ENCODE measurements at regions not wholly inside any gene's neighbourhood (a gene's known extent, or its start where the extent isn't known, plus 50 kb on each side); places are given as distances from the start of the nearest gene placed in this dataset.

- Histone ChIP-seq H4K8ac (replicated peaks; ENCODE audit: insufficient read length, low read depth, low read length) (no peak overlapping the region), H3K27ac (ENCODE audit: insufficient read length, low read depth, low read length) (no peak overlapping the region), H2AFZ (ENCODE audit: low read length) (no peak overlapping the region), H3K79me2 (ENCODE audit: insufficient read depth, low read length) (no peaks in the 10 kb centered on the region), H2AK5ac (ENCODE audit: insufficient read length, low read length) (no peak overlapping the region), H3K4ac (ENCODE audit: low read depth, low read length) (no peak overlapping the region), H2BK15ac (ENCODE audit: low read depth, low read length) (no peak overlapping the region), H3K23me2 (ENCODE audit: insufficient read length, low read depth, low read length, poor library complexity, severe bottlenecking) (no peaks in the 10 kb centered on the region), H2BK120ac (ENCODE audit: low read depth, low read length, poor library complexity, severe bottlenecking) (no peak overlapping the region), H3K18ac (ENCODE audit: insufficient read length, low read depth, low read length) (no peak overlapping the region), H4K20me1 (ENCODE audit: control insufficient read depth, insufficient read depth, insufficient read length) (no peaks in the 10 kb centered on the region), H3K14ac (ENCODE audit: insufficient read depth, low read length) (no peak overlapping the region), H3K23ac (ENCODE audit: insufficient read length, low read depth, low read length) (no peak overlapping the region), H3K9ac (ENCODE audit: extremely low read depth, insufficient read length, low read length) (no peak overlapping the region), H3K56ac (ENCODE audit: insufficient read length, low read depth, low read length) (no peak overlapping the region), H3K9me3 (ENCODE audit: control insufficient read depth, low read depth, low read length) (no peaks in the 10 kb centered on the region), H3T11ph (ENCODE audit: low read length) (no peak overlapping the region), H3K4me2 (ENCODE audit: insufficient read depth, insufficient read length, low read length) (no peak overlapping the region), H2BK20ac (ENCODE audit: low read depth, low read length, poor library complexity, severe bottlenecking) (no peak overlapping the region), H4K5ac (ENCODE audit: insufficient read length, low read depth, low read length) (no peak overlapping the region), H4K91ac (ENCODE audit: insufficient read length, low read depth, low read length) (no peak overlapping the region), H2BK5ac (ENCODE audit: insufficient read length, low read length) (no peak overlapping the region), H3K79me1 (ENCODE audit: insufficient read depth, low read depth, low read length, poor library complexity, severe bottlenecking) (no peaks in the 10 kb centered on the region), H3K27me3 (ENCODE audit: insufficient read depth, low read length) (no peaks in the 10 kb centered on the region), H2BK12ac (ENCODE audit: insufficient read length, low read depth, low read length) (no peak overlapping the region), H3K4me1 (ENCODE audit: insufficient read depth, low read length) (no peaks in the 10 kb centered on the region)
- H3K36me3 Mint-ChIP-seq (ENCODE audit: insufficient read depth in 1 of 3, low read depth in 3 of 3): no peaks in the 10 kb centered on the region
- WGBS (ENCODE audit: extremely low coverage, insufficient read length, low lambda C conversion rate): no CpG with 5 or more reads among the region's 3 CpGs
- DNase-seq: no peak
- TF ChIP-seq, protein P1, sequence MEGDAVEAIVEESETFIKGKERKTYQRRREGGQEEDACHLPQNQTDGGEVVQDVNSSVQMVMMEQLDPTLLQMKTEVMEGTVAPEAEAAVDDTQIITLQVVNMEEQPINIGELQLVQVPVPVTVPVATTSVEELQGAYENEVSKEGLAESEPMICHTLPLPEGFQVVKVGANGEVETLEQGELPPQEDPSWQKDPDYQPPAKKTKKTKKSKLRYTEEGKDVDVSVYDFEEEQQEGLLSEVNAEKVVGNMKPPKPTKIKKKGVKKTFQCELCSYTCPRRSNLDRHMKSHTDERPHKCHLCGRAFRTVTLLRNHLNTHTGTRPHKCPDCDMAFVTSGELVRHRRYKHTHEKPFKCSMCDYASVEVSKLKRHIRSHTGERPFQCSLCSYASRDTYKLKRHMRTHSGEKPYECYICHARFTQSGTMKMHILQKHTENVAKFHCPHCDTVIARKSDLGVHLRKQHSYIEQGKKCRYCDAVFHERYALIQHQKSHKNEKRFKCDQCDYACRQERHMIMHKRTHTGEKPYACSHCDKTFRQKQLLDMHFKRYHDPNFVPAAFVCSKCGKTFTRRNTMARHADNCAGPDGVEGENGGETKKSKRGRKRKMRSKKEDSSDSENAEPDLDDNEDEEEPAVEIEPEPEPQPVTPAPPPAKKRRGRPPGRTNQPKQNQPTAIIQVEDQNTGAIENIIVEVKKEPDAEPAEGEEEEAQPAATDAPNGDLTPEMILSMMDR (conservative IDR thresholded peaks at IDR 0.05): no peak
- no peaks in the 10 kb centered on the region for H3K4me1 Mint-ChIP-seq
- no peak overlapping the region for H3K27ac Mint-ChIP-seq
- no peaks in the 10 kb centered on the region for H3K9me3 Mint-ChIP-seq
- no peak overlapping the region for H3K4me3 Mint-ChIP-seq
- no peaks in the 10 kb centered on the region for H3K27me3 Mint-ChIP-seq (ENCODE audit: low read depth)
Measured at GRCh38 chr5:98986587-98986986, 57.8 kb upstream of the CHD1 start.
